ENCODE measurements at regions not wholly inside any gene's neighbourhood (a gene's known extent, or its start where the extent isn't known, plus 50 kb on each side); places are given as distances from the start of the nearest gene placed in this dataset.

DNA sequence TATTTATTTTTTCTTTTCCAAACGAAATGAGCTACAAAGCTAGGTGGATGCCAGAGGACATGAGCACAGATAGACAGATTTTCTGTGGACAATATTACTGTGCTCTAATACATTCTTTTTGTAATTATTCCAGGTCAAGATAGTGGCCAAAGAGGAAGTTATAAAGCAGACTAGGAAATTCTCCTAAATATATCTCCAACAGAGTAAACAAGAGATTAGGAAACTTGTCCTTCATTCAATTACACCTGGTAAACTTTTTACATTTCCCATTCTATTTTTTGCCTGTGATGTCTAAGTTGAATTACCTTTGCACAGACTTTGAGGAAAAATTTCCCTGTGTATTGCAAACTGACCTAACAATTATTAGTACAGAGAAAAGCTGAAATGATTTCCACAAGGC, 905.5 kb upstream of the PCDH20 start:
- TF ChIP-seq, protein P1, sequence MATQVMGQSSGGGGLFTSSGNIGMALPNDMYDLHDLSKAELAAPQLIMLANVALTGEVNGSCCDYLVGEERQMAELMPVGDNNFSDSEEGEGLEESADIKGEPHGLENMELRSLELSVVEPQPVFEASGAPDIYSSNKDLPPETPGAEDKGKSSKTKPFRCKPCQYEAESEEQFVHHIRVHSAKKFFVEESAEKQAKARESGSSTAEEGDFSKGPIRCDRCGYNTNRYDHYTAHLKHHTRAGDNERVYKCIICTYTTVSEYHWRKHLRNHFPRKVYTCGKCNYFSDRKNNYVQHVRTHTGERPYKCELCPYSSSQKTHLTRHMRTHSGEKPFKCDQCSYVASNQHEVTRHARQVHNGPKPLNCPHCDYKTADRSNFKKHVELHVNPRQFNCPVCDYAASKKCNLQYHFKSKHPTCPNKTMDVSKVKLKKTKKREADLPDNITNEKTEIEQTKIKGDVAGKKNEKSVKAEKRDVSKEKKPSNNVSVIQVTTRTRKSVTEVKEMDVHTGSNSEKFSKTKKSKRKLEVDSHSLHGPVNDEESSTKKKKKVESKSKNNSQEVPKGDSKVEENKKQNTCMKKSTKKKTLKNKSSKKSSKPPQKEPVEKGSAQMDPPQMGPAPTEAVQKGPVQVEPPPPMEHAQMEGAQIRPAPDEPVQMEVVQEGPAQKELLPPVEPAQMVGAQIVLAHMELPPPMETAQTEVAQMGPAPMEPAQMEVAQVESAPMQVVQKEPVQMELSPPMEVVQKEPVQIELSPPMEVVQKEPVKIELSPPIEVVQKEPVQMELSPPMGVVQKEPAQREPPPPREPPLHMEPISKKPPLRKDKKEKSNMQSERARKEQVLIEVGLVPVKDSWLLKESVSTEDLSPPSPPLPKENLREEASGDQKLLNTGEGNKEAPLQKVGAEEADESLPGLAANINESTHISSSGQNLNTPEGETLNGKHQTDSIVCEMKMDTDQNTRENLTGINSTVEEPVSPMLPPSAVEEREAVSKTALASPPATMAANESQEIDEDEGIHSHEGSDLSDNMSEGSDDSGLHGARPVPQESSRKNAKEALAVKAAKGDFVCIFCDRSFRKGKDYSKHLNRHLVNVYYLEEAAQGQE (IDR thresholded peaks at IDR 0.05), result no peak
- no peak for TF ChIP-seq FOXA1 (IDR thresholded peaks at IDR 0.05)
- TF ChIP-seq HNF4A (conservative IDR thresholded peaks at IDR 0.05), result no peak
- no peak for TF ChIP-seq RXRA (IDR thresholded peaks at IDR 0.05)
- TF ChIP-seq, protein P2, sequence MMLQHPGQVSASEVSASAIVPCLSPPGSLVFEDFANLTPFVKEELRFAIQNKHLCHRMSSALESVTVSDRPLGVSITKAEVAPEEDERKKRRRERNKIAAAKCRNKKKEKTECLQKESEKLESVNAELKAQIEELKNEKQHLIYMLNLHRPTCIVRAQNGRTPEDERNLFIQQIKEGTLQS (IDR thresholded peaks at IDR 0.05), result no peak
- TF ChIP-seq YY1 (IDR thresholded peaks at IDR 0.05), result no peak
- TF ChIP-seq RAD21 (IDR thresholded peaks at IDR 0.05), result no peak
- TF ChIP-seq NR2F2 (IDR thresholded peaks at IDR 0.05), result no peak
- TF ChIP-seq, protein P3, sequence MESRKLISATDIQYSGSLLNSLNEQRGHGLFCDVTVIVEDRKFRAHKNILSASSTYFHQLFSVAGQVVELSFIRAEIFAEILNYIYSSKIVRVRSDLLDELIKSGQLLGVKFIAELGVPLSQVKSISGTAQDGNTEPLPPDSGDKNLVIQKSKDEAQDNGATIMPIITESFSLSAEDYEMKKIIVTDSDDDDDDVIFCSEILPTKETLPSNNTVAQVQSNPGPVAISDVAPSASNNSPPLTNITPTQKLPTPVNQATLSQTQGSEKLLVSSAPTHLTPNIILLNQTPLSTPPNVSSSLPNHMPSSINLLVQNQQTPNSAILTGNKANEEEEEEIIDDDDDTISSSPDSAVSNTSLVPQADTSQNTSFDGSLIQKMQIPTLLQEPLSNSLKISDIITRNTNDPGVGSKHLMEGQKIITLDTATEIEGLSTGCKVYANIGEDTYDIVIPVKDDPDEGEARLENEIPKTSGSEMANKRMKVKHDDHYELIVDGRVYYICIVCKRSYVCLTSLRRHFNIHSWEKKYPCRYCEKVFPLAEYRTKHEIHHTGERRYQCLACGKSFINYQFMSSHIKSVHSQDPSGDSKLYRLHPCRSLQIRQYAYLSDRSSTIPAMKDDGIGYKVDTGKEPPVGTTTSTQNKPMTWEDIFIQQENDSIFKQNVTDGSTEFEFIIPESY (IDR thresholded peaks at IDR 0.05), result no peak
- TF ChIP-seq SP1 (IDR thresholded peaks at IDR 0.05), result no peak
- no peak for TF ChIP-seq GABPA (IDR thresholded peaks at IDR 0.05 in 1 of 2, conservative IDR thresholded peaks at IDR 0.05 in 1 of 2)
- TF ChIP-seq, protein P4, sequence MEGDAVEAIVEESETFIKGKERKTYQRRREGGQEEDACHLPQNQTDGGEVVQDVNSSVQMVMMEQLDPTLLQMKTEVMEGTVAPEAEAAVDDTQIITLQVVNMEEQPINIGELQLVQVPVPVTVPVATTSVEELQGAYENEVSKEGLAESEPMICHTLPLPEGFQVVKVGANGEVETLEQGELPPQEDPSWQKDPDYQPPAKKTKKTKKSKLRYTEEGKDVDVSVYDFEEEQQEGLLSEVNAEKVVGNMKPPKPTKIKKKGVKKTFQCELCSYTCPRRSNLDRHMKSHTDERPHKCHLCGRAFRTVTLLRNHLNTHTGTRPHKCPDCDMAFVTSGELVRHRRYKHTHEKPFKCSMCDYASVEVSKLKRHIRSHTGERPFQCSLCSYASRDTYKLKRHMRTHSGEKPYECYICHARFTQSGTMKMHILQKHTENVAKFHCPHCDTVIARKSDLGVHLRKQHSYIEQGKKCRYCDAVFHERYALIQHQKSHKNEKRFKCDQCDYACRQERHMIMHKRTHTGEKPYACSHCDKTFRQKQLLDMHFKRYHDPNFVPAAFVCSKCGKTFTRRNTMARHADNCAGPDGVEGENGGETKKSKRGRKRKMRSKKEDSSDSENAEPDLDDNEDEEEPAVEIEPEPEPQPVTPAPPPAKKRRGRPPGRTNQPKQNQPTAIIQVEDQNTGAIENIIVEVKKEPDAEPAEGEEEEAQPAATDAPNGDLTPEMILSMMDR (IDR thresholded peaks at IDR 0.05; ENCODE audit: low read depth, low read length, missing input control), result no peak
- no peak for TF ChIP-seq FOXA2 (IDR thresholded peaks at IDR 0.05)
- TF ChIP-seq, protein P5, sequence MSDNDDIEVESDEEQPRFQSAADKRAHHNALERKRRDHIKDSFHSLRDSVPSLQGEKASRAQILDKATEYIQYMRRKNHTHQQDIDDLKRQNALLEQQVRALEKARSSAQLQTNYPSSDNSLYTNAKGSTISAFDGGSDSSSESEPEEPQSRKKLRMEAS (IDR thresholded peaks at IDR 0.05), result no peak
- no peak for TF ChIP-seq JUND (IDR thresholded peaks at IDR 0.05)
- Histone ChIP-seq H3K27ac (ENCODE audit: low read depth in 1 of 2, low read length in 2 of 2) (no peak overlapping the region), H3K9me3 (ENCODE audit: control insufficient read depth in 4 of 4, low read length in 3 of 4) (no peaks in the 10 kb centered on the region), H3K36me3 (ENCODE audit: control insufficient read depth in 4 of 4, insufficient read depth in 3 of 4, low read depth in 1 of 4, low read length in 3 of 4) (no peaks in the 10 kb centered on the region), H3K4me3 (ENCODE audit: low read depth in 1 of 3, low read length in 3 of 3) (no peak overlapping the region), H3K9ac (ENCODE audit: low read depth in 1 of 2, low read length in 2 of 2) (no peak overlapping the region), H3K4me1 (ENCODE audit: control insufficient read depth in 4 of 4, insufficient read depth in 4 of 4, low read length in 3 of 4) (no peaks in the 10 kb centered on the region), H3K27me3 (ENCODE audit: control insufficient read depth in 4 of 4, insufficient read depth in 4 of 4, low read length in 3 of 4) (no peaks in the 10 kb centered on the region)
- no peak for DNase-seq (ENCODE audit: low spot score)
- 2% methylated on average over 1 of the region's 1 CpG for WGBS

Measured in liver (tissue), 8 donors.